ENCODE measurements at regions not wholly inside any gene's neighbourhood (a gene's known extent, or its start where the extent isn't known, plus 50 kb on each side); places are given as distances from the start of the nearest gene placed in this dataset.

DNA sequence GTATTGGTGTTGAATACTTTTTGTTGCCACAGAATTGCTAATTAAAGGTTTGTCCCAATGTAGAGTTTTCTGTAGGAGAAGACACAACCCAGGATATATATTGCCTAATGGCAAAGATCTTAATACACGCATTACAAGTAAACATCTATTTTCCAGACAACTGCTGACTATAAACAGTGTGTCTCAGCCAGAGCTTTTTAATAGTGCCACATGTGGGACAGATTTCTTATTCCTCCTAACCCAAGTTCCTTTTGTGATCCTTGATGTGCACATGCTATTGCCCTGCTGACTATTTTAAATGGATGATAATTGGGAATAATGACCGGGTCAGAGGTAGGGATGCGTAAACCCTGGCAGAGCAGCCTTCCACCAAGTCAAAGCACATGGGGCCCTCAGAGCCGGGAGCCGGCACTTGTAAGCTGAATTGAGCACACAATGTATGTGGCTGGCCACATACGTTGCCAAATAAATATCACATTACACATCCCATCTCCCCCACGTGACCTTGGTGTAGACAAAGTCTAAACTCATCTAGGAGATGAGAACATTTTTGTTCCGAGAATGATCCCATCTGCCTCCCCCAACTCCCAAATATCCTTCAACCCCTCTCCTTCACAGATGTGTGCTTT lies 209.8 kb upstream of the NFIA start:
- no peak for TF ChIP-seq SUZ12 (IDR thresholded peaks at IDR 0.05; ENCODE audit: extremely low read depth, insufficient read depth, insufficient read length)
- TF ChIP-seq ZNF274 (IDR thresholded peaks at IDR 0.05; ENCODE audit: low read depth, low read length): no peak
- TF ChIP-seq YY1 (IDR thresholded peaks at IDR 0.05; ENCODE audit: insufficient read depth, insufficient read length): no peak
- no peak for DNase-seq (ENCODE audit: low read depth, low spot score)
- Histone ChIP-seq H3K4me3 (ENCODE audit: insufficient read length, low read depth) (no peak overlapping the region), H3K9ac (ENCODE audit: insufficient read length, low read depth) (no peak overlapping the region), H3K27me3 (ENCODE audit: insufficient read depth, insufficient read length) (no peaks in the 10 kb centered on the region), H3K9me3 (ENCODE audit: insufficient read depth, low read length) (no peaks in the 10 kb centered on the region), H3K4me1 (ENCODE audit: insufficient read depth, insufficient read length) (peaks cover 3% of the 10 kb centered on the region), H3K36me3 (ENCODE audit: insufficient read depth, insufficient read length, low read length) (no peaks in the 10 kb centered on the region)

DNA sequence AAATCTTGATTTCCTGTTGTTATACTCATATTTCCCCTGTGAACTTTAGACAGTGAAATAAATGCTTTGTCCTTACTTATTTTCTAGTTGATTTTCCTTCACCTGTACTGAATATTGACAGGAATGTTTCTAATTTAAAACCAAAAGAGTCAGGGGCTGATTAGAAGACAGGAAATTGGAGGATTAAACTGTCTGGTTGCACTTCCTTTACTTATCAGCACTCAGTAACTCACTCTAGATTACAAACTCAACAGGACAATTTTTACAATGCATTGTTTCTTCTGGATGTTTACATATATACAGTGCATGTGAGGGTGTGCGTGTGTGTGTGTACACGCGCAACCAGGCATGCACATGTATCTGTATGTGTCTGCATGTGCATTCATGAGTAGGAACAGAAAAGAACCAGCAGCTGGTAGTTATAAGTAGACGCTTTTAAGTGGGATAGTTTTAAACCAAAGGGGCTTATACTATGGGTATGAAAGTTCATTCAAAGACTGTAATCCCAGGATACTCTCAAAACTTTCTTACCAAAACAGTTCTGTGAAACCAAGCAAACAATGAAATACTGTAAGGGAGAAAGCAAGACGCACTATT lies 212.0 kb upstream of the NFIA start:
- no peaks in the 10 kb centered on the region for H3K36me3 ChIP-seq (ENCODE audit: insufficient read depth, insufficient read length, low read length)
- TF ChIP-seq YY1 (IDR thresholded peaks at IDR 0.05; ENCODE audit: insufficient read depth, insufficient read length) (no peak), SUZ12 (IDR thresholded peaks at IDR 0.05; ENCODE audit: extremely low read depth, insufficient read depth, insufficient read length) (no peak), ZNF274 (IDR thresholded peaks at IDR 0.05; ENCODE audit: low read depth, low read length) (no peak)
- no peak for DNase-seq (ENCODE audit: low read depth, low spot score)
- H3K4me1 ChIP-seq (ENCODE audit: insufficient read depth, insufficient read length): peaks cover 3% of the 10 kb centered on the region
- no peaks in the 10 kb centered on the region for H3K27me3 ChIP-seq (ENCODE audit: insufficient read depth, insufficient read length)
- H3K4me3 ChIP-seq (ENCODE audit: insufficient read length, low read depth): no peak overlapping the region
- H3K9me3 ChIP-seq (ENCODE audit: insufficient read depth, low read length): no peaks in the 10 kb centered on the region
- no peak overlapping the region for H3K9ac ChIP-seq (ENCODE audit: insufficient read length, low read depth)

DNA sequence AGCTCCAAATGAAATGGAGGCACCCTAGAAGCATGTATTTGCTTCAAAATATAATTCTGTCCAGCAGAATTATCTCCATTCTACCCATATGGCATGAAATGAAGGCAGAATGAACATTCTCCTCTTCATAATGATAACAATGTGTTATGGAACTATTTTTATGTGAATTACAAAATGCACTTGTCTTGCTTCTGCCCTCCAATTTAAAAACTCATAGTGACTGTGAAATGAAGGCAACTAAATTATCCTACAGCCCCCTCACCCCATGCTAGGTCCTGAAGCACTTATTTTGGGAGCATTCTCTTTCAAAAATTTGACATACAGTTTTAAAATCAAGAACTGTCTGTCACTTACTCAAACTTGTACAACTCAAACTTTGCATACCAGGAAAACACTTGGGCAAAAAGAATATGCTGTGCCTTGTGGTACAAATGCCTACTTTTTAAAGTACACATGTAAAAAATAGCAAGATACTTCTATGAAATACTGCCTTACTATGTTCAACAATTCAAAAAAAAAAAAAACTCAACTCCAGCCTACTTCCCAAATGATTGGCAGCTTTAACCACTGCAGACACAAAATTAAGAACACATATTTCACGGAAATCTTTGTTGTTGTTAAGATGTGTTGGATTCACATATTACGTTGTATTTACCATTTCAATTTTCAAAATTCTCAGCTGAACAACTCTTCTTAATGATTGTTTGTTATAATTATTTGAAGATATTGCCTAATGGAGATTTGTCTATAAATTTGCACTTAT lies 213.3 kb upstream of the NFIA start:
- Histone ChIP-seq H3K36me3 (ENCODE audit: insufficient read depth, insufficient read length, low read length) (no peaks in the 10 kb centered on the region), H3K4me3 (ENCODE audit: insufficient read length, low read depth) (no peak overlapping the region), H3K27me3 (ENCODE audit: insufficient read depth, insufficient read length) (no peaks in the 10 kb centered on the region), H3K9ac (ENCODE audit: insufficient read length, low read depth) (no peak overlapping the region), H3K9me3 (ENCODE audit: insufficient read depth, low read length) (no peaks in the 10 kb centered on the region), H3K4me1 (ENCODE audit: insufficient read depth, insufficient read length) (no peaks in the 10 kb centered on the region)
- DNase-seq (ENCODE audit: low read depth, low spot score): no peak
- TF ChIP-seq YY1 (IDR thresholded peaks at IDR 0.05; ENCODE audit: insufficient read depth, insufficient read length) (no peak), ZNF274 (IDR thresholded peaks at IDR 0.05; ENCODE audit: low read depth, low read length) (no peak), SUZ12 (IDR thresholded peaks at IDR 0.05; ENCODE audit: extremely low read depth, insufficient read depth, insufficient read length) (no peak)

DNA sequence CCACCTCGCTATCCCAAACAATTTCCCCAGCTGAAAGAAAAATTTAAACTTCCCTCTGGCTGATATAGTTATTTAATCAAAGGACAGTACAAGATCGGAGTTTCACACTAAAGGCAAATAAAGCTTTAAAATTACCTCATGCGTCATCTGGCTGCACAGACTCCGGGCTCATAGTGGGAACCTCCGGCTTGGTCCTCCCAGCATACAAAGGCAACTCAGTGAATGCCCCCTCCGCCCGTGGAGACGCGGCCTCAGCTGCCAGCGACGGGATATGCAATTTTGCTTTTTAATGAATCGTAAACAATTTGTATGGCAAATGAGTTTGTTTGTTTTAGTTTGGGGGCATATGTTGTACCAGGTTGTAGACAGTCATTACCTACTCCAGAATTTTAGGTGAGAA lies 214.6 kb upstream of the NFIA start:
- no peaks in the 10 kb centered on the region for H3K27me3 ChIP-seq (ENCODE audit: insufficient read depth, insufficient read length)
- no peaks in the 10 kb centered on the region for H3K36me3 ChIP-seq (ENCODE audit: insufficient read depth, insufficient read length, low read length)
- TF ChIP-seq YY1 (IDR thresholded peaks at IDR 0.05; ENCODE audit: insufficient read depth, insufficient read length) (no peak), SUZ12 (IDR thresholded peaks at IDR 0.05; ENCODE audit: extremely low read depth, insufficient read depth, insufficient read length) (no peak), ZNF274 (IDR thresholded peaks at IDR 0.05; ENCODE audit: low read depth, low read length) (no peak)
- DNase-seq (ENCODE audit: low read depth, low spot score): no peak
- no peak overlapping the region for H3K9ac ChIP-seq (ENCODE audit: insufficient read length, low read depth)
- no peaks in the 10 kb centered on the region for H3K9me3 ChIP-seq (ENCODE audit: insufficient read depth, low read length)
- no peaks in the 10 kb centered on the region for H3K4me1 ChIP-seq (ENCODE audit: insufficient read depth, insufficient read length)
- no peak overlapping the region for H3K4me3 ChIP-seq (ENCODE audit: insufficient read length, low read depth)

DNA sequence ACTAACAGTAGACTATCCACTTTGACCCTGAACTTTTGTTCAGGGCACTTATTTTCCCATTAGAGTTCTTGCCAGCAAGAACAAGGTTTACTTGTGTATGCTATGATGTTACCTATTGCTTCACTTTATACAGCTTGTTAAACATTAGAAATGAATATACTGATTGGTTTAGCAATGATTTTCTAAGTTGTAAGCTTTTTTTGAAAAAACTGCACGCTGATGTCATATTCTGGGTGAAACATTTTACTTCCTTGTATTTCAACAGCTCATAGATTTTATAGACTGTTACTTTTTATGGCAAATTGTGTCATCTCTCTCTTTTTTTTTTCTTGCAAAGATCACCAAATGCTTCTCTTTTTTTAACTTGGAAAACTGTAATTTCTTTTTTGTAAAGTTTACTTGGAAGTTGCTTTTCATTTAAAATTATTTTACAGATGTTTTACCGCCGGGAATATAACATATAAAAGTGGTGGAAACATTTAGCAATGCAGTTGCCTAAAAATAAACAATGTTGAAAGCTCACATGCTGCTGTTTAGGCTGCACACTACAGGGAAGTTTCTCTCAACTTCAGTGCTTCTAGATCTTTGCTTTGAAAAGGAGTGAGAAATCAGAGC lies 215.3 kb upstream of the NFIA start:
- H3K4me3 ChIP-seq (ENCODE audit: insufficient read length, low read depth): no peak overlapping the region
- DNase-seq (ENCODE audit: low read depth, low spot score): no peak
- no peak overlapping the region for H3K9ac ChIP-seq (ENCODE audit: insufficient read length, low read depth)
- no peak for TF ChIP-seq ZNF274 (IDR thresholded peaks at IDR 0.05; ENCODE audit: low read depth, low read length)
- TF ChIP-seq YY1 (IDR thresholded peaks at IDR 0.05; ENCODE audit: insufficient read depth, insufficient read length): no peak
- TF ChIP-seq SUZ12 (IDR thresholded peaks at IDR 0.05; ENCODE audit: extremely low read depth, insufficient read depth, insufficient read length): no peak
- H3K36me3 ChIP-seq (ENCODE audit: insufficient read depth, insufficient read length, low read length): no peaks in the 10 kb centered on the region
- H3K4me1 ChIP-seq (ENCODE audit: insufficient read depth, insufficient read length): no peaks in the 10 kb centered on the region
- H3K27me3 ChIP-seq (ENCODE audit: insufficient read depth, insufficient read length): no peaks in the 10 kb centered on the region
- no peaks in the 10 kb centered on the region for H3K9me3 ChIP-seq (ENCODE audit: insufficient read depth, low read length)

DNA sequence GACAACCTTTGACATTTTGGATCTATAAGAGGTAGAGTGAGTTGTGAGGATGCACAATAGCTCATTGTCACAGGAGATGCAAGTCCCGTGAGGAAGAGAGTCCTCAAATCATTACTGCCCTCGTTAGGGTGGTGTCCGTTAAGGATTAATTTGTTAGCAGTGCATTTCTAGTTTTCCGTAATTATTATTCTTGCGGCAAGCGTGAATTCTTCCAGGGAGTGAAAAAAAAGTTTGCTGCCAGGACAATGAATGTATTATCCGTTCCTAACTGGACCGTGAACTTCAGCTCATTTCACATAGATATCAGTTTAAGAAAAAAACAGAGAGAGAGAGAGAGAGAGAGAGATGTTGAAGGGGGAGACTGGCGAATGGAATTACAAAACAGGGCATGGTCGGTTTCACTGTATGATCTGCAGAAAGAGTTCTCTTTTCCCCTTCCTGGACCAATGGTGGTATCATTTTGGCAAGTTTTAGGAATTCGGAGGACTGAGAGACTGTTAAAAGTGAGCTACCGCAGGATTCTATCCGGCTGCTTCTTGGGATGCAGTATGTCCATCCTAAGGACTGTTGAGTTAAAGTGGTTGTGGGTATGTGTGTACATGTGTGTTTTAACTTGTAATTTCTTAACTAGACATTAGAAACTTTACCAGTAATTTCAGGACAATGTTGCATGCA lies 216.0 kb upstream of the NFIA start:
- Histone ChIP-seq H3K36me3 (ENCODE audit: insufficient read depth, insufficient read length, low read length) (no peaks in the 10 kb centered on the region), H3K9me3 (ENCODE audit: insufficient read depth, low read length) (no peaks in the 10 kb centered on the region), H3K9ac (ENCODE audit: insufficient read length, low read depth) (no peak overlapping the region), H3K4me3 (ENCODE audit: insufficient read length, low read depth) (no peak overlapping the region), H3K27me3 (ENCODE audit: insufficient read depth, insufficient read length) (no peaks in the 10 kb centered on the region), H3K4me1 (ENCODE audit: insufficient read depth, insufficient read length) (no peaks in the 10 kb centered on the region)
- TF ChIP-seq SUZ12 (IDR thresholded peaks at IDR 0.05; ENCODE audit: extremely low read depth, insufficient read depth, insufficient read length) (no peak), YY1 (IDR thresholded peaks at IDR 0.05; ENCODE audit: insufficient read depth, insufficient read length) (no peak), ZNF274 (IDR thresholded peaks at IDR 0.05; ENCODE audit: low read depth, low read length) (no peak)
- DNase-seq (ENCODE audit: low read depth, low spot score): no peak
